ENCODE measurements at regions not wholly inside any gene's neighbourhood (a gene's known extent, or its start where the extent isn't known, plus 50 kb on each side); places are given as distances from the start of the nearest gene placed in this dataset.

DNA sequence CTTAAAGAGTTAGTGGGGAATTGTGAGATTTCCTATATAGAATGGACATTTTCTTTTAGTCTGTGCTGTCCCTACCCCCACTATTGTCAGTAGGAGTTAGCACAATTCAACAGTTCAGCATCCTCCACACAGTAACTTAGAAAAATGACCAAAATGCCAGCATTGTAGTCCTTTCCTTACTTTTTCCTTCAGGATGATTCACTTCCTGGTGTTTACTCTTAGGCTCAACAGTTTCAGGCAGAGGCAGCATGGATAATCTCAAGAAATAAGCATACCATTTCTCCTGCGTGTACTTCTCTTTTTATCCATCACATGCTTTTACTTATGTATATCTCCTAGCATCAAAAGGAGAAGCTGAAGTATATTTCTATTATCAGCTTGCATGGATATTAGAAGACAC, 683.4 kb downstream of the SLC16A7 start:
- Mint-ChIP-seq H3K36me3 (no peaks in the 10 kb centered on the region), H3K27ac (no peak overlapping the region), H3K4me1 (no peaks in the 10 kb centered on the region), H3K27me3 (ENCODE audit: low read depth in 3 of 3) (peaks cover 0 to 2% (median 1%) of the 10 kb centered on the region in 3 donors), H3K9me3 (peaks cover 0 to 23% (median 14%) of the 10 kb centered on the region in 7 donors), H3K4me3 (no peak overlapping the region)
- Histone ChIP-seq H3K4me3 (replicated peaks in 1 of 3; ENCODE audit: low read depth in 2 of 3, low read length in 3 of 3) (no peak overlapping the region), H3K79me2 (ENCODE audit: insufficient read depth, low read length) (no peaks in the 10 kb centered on the region), H4K20me1 (ENCODE audit: insufficient read depth, low read length) (no peaks in the 10 kb centered on the region), H3K9ac (ENCODE audit: insufficient read depth, low read length, poor library complexity, severe bottlenecking) (no peak overlapping the region), H3K27me3 (ENCODE audit: control insufficient read depth in 2 of 2, insufficient read depth in 2 of 2, low read length in 2 of 2) (no peaks in the 10 kb centered on the region), H3K36me3 (replicated peaks in 1 of 2; ENCODE audit: control insufficient read depth in 1 of 2, insufficient read depth in 2 of 2, low read length in 2 of 2) (no peaks in the 10 kb centered on the region), H2AFZ (ENCODE audit: insufficient read depth, low read depth, low read length, poor library complexity, severe bottlenecking) (no peak overlapping the region), H3K9me3 (replicated peaks in 1 of 2; ENCODE audit: control insufficient read depth in 1 of 2, insufficient read depth in 1 of 2, low read length in 2 of 2) (peaks cover 19 to 22% of the 10 kb centered on the region in 2 donors), H3K4me2 (replicated peaks; ENCODE audit: extremely low read depth, low read length, poor library complexity, severe bottlenecking) (no peak overlapping the region), H3K27ac (ENCODE audit: low read depth in 1 of 2, low read length in 2 of 2) (no peak overlapping the region), H3K4me1 (ENCODE audit: control insufficient read depth in 1 of 2, insufficient read depth in 2 of 2, low read length in 2 of 2) (no peaks in the 10 kb centered on the region)
- no CpG with 5 or more reads among the region's 1 CpG for whole genome bisulfite sequencing (ENCODE audit: insufficient coverage)
- TF ChIP-seq CTCF (IDR thresholded peaks at IDR 0.05) = no peak
- no peak for DNase-seq
- intact Hi-C loops (cut with micrococcal nuclease) = no loop called here

DNA sequence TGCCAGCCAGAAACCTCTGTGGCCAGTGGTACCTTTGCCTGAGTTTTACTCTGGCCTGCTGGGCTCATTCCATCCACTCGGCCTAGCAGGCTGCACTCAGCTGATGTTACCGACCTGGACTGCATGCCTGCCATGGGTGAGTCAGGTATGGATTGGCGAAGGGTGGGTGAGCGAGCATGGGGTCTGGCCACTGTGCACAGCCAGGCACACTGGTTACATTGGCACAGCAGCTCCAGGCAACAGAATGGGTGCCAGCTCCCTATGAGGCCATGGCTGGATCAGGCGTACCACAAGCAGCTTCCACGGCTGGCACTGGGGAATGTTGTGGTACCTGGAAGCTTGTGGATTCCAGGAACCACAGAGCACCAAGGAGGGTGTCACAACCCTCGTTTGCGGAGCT, 685.7 kb downstream of the SLC16A7 start:
- no peak overlapping the region for H3K9ac ChIP-seq (ENCODE audit: insufficient read depth, low read length, poor library complexity, severe bottlenecking)
- H3K9me3 Mint-ChIP-seq = peaks cover 0 to 23% (median 11%) of the 10 kb centered on the region in 7 donors
- H3K79me2 ChIP-seq (ENCODE audit: insufficient read depth, low read length) = no peaks in the 10 kb centered on the region
- H3K27ac ChIP-seq (ENCODE audit: low read depth in 1 of 2, low read length in 2 of 2) = no peak overlapping the region
- no peaks in the 10 kb centered on the region for H3K36me3 ChIP-seq (replicated peaks in 1 of 2; ENCODE audit: control insufficient read depth in 1 of 2, insufficient read depth in 2 of 2, low read length in 2 of 2)
- H3K4me3 ChIP-seq (replicated peaks in 1 of 3; ENCODE audit: low read depth in 2 of 3, low read length in 3 of 3) = no peak overlapping the region
- H3K4me1 ChIP-seq (ENCODE audit: control insufficient read depth in 1 of 2, insufficient read depth in 2 of 2, low read length in 2 of 2) = no peaks in the 10 kb centered on the region
- no peaks in the 10 kb centered on the region for H3K4me1 Mint-ChIP-seq
- TF ChIP-seq CTCF (IDR thresholded peaks at IDR 0.05) = no peak
- no peak overlapping the region for H3K4me3 Mint-ChIP-seq
- no peaks in the 10 kb centered on the region for H3K36me3 Mint-ChIP-seq
- no peak for DNase-seq
- no peaks in the 10 kb centered on the region for H4K20me1 ChIP-seq (ENCODE audit: insufficient read depth, low read length)
- H3K27ac Mint-ChIP-seq = no peak overlapping the region
- peaks cover 0 to 2% (median 1%) of the 10 kb centered on the region in 3 donors for H3K27me3 Mint-ChIP-seq (ENCODE audit: low read depth in 3 of 3)
- intact Hi-C loops (cut with micrococcal nuclease) = no loop called here
- H3K9me3 ChIP-seq (replicated peaks in 1 of 2; ENCODE audit: control insufficient read depth in 1 of 2, insufficient read depth in 1 of 2, low read length in 2 of 2) = peaks cover 19 to 22% of the 10 kb centered on the region in 2 donors
- no peaks in the 10 kb centered on the region for H3K27me3 ChIP-seq (ENCODE audit: control insufficient read depth in 2 of 2, insufficient read depth in 2 of 2, low read length in 2 of 2)
- H3K4me2 ChIP-seq (replicated peaks; ENCODE audit: extremely low read depth, low read length, poor library complexity, severe bottlenecking) = no peak overlapping the region
- WGBS (ENCODE audit: insufficient coverage) = 88% methylated on average over 7 of the region's 8 CpGs
- no peak overlapping the region for H2AFZ ChIP-seq (ENCODE audit: insufficient read depth, low read depth, low read length, poor library complexity, severe bottlenecking)

All from CD14-positive monocyte (primary cell).